Rectal smooth muscle tissue (tissue), 1 donor: ENCODE measurements at regions not wholly inside any gene's neighbourhood (a gene's known extent, or its start where the extent isn't known, plus 50 kb on each side); places are given as distances from the start of the nearest gene placed in this dataset.
"Not testable (repeated sequence)": the region's sequence is repeated elsewhere in the genome, so short reads cannot be mapped to it uniquely, and the experiment has no call there.

Source experiments
- H3K27ac ChIP-seq: one replicate; pipeline ENCODE4 v1.7.0; 2013; ENCODE audit warnings: low read depth, low read length, inconsistent platforms
- H3K27me3 ChIP-seq: one replicate; pipeline ENCODE4 v1.7.0; 2013; ENCODE audit warnings: low read length; ENCODE audit not compliant: control insufficient read depth, insufficient read depth
- H3K36me3 ChIP-seq: one replicate; pipeline ENCODE4 v1.7.0; 2013; ENCODE audit warnings: low read length; ENCODE audit not compliant: control insufficient read depth, insufficient read depth
- H3K4me1 ChIP-seq: one replicate; pipeline ENCODE4 v1.7.0; 2013; ENCODE audit warnings: low read length; ENCODE audit not compliant: control insufficient read depth, insufficient read depth
- H3K4me3 ChIP-seq: one replicate; pipeline ENCODE4 v1.7.0; 2013; ENCODE audit warnings: low read length
- H3K9ac ChIP-seq: one replicate; pipeline ENCODE4 v1.7.0; 2013; ENCODE audit warnings: low read length

GRCh38 chr4:126614356-126614855, 1018.4 kb upstream of the INTU start:
- H3K4me1 ChIP-seq: no peaks in the 10 kb centered on the region

GRCh38 chr4:126616795-126617194, 1016.0 kb upstream of the INTU start:
- Histone ChIP-seq H3K4me1 (no peaks in the 10 kb centered on the region), H3K27me3 (no peaks in the 10 kb centered on the region), H3K4me3 (no peak overlapping the region), H3K9ac (no peak overlapping the region), H3K36me3 (no peaks in the 10 kb centered on the region), H3K27ac (no peak overlapping the region)

More at GRCh38 chr4:126614356-126614855, 1018.4 kb upstream of the INTU start:
- H3K27ac ChIP-seq: no peak overlapping the region
- no peaks in the 10 kb centered on the region for H3K36me3 ChIP-seq
- no peak overlapping the region for H3K4me3 ChIP-seq
- H3K9ac ChIP-seq: no peak overlapping the region
- no peaks in the 10 kb centered on the region for H3K27me3 ChIP-seq

GRCh38 chr4:126627255-126627654, 1005.5 kb upstream of the INTU start:
- H3K36me3 ChIP-seq: no peaks in the 10 kb centered on the region
- peaks cover 4% of the 10 kb centered on the region for H3K4me1 ChIP-seq
- no peaks in the 10 kb centered on the region for H3K27me3 ChIP-seq
- H3K27ac ChIP-seq: no peak overlapping the region
- H3K9ac ChIP-seq: no peak overlapping the region
- H3K4me3 ChIP-seq: no peak overlapping the region

GRCh38 chr4:126628933-126629332, 1003.8 kb upstream of the INTU start:
- Histone ChIP-seq H3K9ac (no peak overlapping the region), H3K27ac (no peak overlapping the region), H3K27me3 (no peaks in the 10 kb centered on the region), H3K36me3 (no peaks in the 10 kb centered on the region), H3K4me3 (no peak overlapping the region), H3K4me1 (peaks cover 4% of the 10 kb centered on the region)

GRCh38 chr4:126630230-126630629, 1002.5 kb upstream of the INTU start:
- no peak overlapping the region for H3K27ac ChIP-seq
- no peaks in the 10 kb centered on the region for H3K36me3 ChIP-seq
- H3K4me1 ChIP-seq: peaks cover 4% of the 10 kb centered on the region
- no peaks in the 10 kb centered on the region for H3K27me3 ChIP-seq
- no peak overlapping the region for H3K9ac ChIP-seq
- H3K4me3 ChIP-seq: peak overlapping the region; percentile 4

- Histone ChIP-seq H3K36me3 (no peaks in the 10 kb centered on the region), H3K4me1 (peaks cover 4% of the 10 kb centered on the region), H3K4me3 (no peak overlapping the region), H3K27ac (no peak overlapping the region), H3K9ac (no peak overlapping the region), H3K27me3 (no peaks in the 10 kb centered on the region)
These were observed 999.5 kb upstream of the INTU start for GRCh38 chr4:126633306-126633705.

GRCh38 chr4:126637706-126638105, 995.1 kb upstream of the INTU start:
- Histone ChIP-seq H3K27ac (no peak overlapping the region), H3K9ac (no peak overlapping the region), H3K27me3 (no peaks in the 10 kb centered on the region), H3K4me1 (no peaks in the 10 kb centered on the region), H3K4me3 (no peak overlapping the region), H3K36me3 (no peaks in the 10 kb centered on the region)

GRCh38 chr4:126647320-126647719, 985.4 kb upstream of the INTU start:
- Histone ChIP-seq H3K4me1 (no peaks in the 10 kb centered on the region), H3K4me3 (no peak overlapping the region), H3K27me3 (no peaks in the 10 kb centered on the region), H3K27ac (no peak overlapping the region), H3K9ac (no peak overlapping the region), H3K36me3 (no peaks in the 10 kb centered on the region)

- Histone ChIP-seq H3K27ac (no peak overlapping the region), H3K27me3 (no peaks in the 10 kb centered on the region), H3K36me3 (no peaks in the 10 kb centered on the region), H3K9ac (no peak overlapping the region), H3K4me3 (no peak overlapping the region), H3K4me1 (no peaks in the 10 kb centered on the region)
These were observed 984.9 kb upstream of the INTU start for GRCh38 chr4:126647756-126648397.

GRCh38 chr4:126658411-126658810, 974.3 kb upstream of the INTU start:
- H3K9ac ChIP-seq: no peak overlapping the region
- no peak overlapping the region for H3K27ac ChIP-seq
- no peaks in the 10 kb centered on the region for H3K27me3 ChIP-seq
- no peaks in the 10 kb centered on the region for H3K4me1 ChIP-seq
- H3K4me3 ChIP-seq: no peak overlapping the region
- H3K36me3 ChIP-seq: no peaks in the 10 kb centered on the region

- Histone ChIP-seq H3K36me3 (no peaks in the 10 kb centered on the region), H3K9ac (no peak overlapping the region), H3K27me3 (no peaks in the 10 kb centered on the region), H3K4me3 (no peak overlapping the region), H3K4me1 (no peaks in the 10 kb centered on the region), H3K27ac (no peak overlapping the region)
These were observed 971.6 kb upstream of the INTU start for GRCh38 chr4:126661194-126661593.

- Histone ChIP-seq H3K4me1 (no peaks in the 10 kb centered on the region), H3K9ac (no peak overlapping the region), H3K4me3 (no peak overlapping the region), H3K27me3 (no peaks in the 10 kb centered on the region), H3K27ac (no peak overlapping the region), H3K36me3 (no peaks in the 10 kb centered on the region)
These were observed 967.9 kb upstream of the INTU start for GRCh38 chr4:126664839-126665238.

GRCh38 chr4:126670038-126670437, 962.7 kb upstream of the INTU start:
- H3K4me1 ChIP-seq, H3K36me3 ChIP-seq, H3K27ac ChIP-seq, H3K27me3 ChIP-seq, H3K9ac ChIP-seq, H3K4me3 ChIP-seq: not testable (repeated sequence)
